Amygdala (tissue), 56 donors: ENCODE measurements at regions not wholly inside any gene's neighbourhood (a gene's known extent, or its start where the extent isn't known, plus 50 kb on each side); places are given as distances from the start of the nearest gene placed in this dataset.
"Not testable (repeated sequence)": the region's sequence is repeated elsewhere in the genome, so short reads cannot be mapped to it uniquely, and the experiment has no call there.

ENCODE experiments used
- DNase-seq, 56 donors: peaks; one replicate each; lab custom pipeline; 2025; lab: John Stamatoyannopoulos, UW

DNA sequence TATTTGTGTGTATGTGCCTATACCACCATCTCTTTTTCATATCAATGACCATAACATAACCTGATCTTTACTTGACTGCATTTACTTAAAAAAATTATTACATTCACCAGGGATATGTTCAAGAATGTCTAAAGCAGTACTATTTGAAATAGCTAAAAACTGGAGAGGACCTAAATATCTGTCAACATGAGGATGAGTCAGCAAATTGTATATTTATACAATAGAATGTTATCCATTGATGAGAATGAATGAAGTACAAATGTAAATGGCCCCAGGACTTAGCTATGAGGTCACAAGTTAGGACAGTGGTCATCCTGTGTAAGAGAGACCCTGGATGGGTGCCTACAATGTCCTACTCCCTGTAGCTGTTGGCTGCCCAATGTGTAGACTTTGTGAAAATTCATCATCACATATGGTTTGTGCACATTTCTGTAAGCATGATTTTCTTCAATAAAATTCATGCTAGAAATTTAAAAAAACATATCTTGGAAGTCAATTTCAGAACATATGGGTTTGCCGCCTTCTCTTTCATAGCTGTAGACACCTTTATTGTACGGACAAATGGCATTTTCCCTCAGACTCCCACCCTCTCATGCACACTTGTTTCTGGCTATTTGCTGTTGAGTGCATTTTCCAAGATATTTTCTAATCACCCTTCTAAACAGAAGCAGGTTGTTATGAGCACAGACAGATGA is 202.4 kb downstream of the CDH26 start:
- no peak for DNase-seq

DNA sequence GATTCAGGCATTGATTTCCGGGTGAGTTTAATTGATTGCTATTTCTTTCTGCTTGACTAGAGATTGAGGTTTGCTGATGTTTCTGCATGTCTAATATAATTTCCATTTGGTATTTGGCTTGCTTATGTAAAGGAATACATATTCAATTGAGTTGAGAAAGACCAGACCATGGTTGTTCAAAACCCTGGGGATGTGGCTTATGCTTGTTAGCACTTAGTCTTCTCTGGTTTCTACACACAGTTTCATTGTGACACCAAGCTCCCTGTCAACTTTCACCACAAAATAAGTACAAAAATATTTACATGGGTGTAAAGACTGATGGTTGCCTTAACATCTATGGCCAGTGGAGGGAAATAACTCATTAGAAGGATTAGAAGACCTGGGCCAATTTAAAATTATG is 209.6 kb downstream of the CDH26 start:
- DNase-seq = no peak

DNA sequence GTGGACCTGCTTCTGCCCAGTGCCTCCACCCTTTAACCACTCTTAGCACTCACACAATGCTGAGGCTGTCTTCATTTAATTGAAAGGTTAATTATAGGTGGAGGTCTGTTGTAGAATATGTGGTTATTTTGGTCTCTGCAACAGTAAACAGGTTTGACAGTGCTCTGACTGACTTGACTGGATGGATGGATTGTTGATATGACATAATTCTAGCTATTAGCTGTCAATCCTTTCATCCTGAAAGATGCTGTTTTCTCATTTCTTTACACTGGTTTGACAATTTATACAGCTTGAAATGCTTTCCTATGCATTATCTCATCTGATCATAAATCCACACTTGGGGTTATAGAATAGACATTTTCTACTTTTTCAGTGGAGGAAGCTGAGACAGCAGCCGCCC is 210.7 kb downstream of the CDH26 start:
- DNase-seq = no peak

GRCh38 chr20:60170116-60170515 is 211.9 kb downstream of the CDH26 start:
- DNase-seq = no peak

GRCh38 chr20:60171313-60171712 is 213.1 kb downstream of the CDH26 start:
- no peak for DNase-seq

GRCh38 chr20:60171738-60172137 is 213.5 kb downstream of the CDH26 start:
- DNase-seq = no peak

DNA sequence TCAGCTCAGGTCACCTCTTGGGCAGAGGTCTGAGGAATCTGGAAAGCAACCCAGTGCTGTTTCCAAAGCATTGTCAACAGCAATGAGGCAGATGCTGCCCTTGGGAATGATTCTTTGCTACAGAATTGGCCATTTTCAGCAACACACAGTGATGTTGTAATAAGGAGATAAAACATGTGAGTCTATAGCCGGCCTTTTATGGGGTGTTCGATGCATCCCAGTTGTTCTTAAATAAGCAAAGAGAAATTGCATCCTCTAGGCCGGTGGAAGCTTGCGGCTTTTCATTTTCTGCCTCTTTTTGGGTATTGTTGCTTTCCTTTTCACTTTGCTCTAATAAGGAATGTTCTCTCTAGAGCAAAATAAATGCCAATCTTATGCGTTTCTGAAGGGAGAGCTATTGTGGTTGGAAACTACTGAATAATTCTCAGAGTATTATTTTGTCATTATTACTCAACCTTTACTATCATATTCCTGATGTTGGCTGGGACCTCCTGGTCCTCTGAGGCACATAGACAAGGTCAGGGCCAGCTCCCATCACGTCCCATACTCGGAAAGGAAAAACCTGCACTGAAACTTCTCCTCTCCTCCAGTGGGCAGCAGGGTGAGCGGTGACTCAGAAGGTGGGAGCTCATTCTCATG is 214.2 kb downstream of the CDH26 start:
- DNase-seq = no peak

DNA sequence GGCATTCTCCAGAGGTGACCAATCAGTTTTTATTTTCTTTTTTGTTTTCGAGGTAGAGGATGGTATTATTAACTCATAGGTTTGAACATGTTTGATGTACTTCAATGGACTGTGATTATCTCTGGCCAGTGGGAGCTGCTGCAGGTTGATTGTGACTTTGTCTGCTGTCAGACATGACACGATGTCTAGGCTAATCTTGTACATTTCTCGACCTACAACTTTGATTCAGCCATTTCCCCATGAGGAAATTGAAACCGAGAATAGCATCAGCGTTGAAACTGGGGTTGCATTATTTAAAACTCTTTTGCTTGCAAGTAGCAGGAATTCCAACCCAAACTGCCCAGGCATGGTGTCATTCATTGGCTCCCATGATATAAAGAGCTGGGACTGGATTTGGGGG is 218.9 kb downstream of the CDH26 start:
- no peak for DNase-seq

GRCh38 chr20:60180986-60181385 is 222.8 kb downstream of the CDH26 start:
- DNase-seq = no peak

DNA sequence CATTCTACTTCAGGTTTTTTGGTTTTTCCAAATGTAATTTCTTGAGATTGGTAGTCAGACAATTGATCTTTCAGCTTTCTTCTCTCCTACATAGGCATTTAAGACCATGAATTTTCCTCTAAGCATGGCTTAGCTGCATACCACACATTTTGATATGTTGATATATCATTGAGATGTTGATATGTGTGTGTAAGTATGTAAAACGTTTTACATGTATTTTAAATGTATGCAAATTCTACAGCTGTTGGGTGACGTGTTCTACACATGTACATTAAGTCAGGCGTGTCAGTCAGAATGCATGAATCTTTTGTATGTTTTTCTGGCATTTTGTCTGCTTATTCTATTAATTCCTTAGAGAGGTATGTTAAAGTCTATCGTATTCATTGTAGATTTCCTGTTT is 228.2 kb downstream of the CDH26 start:
- no peak for DNase-seq

- DNase-seq = no peak
These were observed 229.5 kb downstream of the CDH26 start for GRCh38 chr20:60187683-60188082.

- no peak for DNase-seq
These were observed 232.8 kb downstream of the CDH26 start for GRCh38 chr20:60191014-60191413.

DNA sequence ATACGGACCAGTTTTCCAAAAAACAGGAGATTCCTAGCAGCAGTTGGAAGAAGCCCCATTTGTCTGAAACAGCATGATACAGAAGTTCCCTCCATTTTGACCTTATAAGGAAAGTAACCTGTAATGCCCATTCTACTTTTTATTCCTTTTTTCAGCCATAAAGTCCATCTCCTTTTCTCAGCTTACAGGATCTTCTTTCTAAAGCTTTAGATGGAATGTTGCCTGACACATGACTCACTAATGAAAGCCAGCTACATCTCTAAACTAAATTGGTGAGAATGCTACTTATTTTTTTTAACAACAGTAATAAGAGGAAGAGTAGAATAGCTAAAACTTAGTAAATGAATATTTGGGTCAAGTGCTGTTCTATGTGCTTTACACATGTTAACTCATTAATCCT is 234.1 kb downstream of the CDH26 start:
- no peak for DNase-seq

DNA sequence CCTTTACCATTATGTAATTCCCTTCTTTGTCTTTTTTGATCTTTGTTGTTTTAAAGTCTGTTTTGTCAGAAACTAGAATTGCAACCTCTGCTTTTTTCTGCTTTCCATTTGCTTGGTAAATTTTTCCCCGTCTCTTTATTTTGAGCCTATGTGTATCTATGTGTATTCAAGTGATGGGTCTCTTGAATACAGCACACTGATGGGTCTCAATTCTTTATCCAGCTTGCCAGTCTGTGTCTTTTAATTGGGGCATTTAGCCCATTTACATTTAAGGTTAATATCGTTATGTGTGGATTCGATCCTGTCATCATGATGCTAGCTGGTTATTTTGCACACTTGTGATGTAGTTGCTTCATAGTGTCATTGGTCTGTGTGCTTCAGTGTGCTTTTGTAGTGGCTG is 240.9 kb downstream of the CDH26 start:
- not testable (repeated sequence) for DNase-seq

- no peak for DNase-seq
These were observed 241.6 kb downstream of the CDH26 start for GRCh38 chr20:60199866-60200265.

DNA sequence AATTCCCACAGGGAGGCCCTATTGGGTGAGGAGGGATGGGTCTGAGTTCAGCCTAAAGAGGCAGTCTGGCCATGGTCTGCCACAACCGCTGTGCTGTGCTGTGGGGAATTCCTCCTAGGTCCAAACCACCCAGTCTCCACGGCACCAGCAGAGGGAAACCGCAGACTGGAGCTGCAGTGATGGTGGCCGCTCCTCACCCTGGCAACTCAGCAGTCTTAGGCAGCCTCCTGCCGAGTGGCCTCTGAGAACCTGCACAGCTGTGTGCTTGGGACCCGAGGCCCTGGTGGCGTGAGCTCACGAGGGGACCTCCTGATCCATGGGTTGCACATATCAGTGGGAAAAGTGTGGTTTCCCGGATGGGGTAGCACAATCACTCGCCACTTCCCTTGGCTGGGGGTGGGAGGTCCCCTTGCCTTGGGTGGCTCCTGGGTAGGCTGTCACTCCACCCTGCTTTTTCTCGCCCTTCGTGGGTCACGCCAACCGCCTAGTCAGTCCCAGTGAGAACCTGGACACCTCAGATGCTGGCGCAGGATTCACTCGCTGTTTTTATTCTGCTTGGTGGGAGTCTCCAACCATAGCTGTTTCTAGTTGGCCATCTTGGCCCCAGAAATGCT is 242.2 kb downstream of the CDH26 start:
- DNase-seq = no peak

DNA sequence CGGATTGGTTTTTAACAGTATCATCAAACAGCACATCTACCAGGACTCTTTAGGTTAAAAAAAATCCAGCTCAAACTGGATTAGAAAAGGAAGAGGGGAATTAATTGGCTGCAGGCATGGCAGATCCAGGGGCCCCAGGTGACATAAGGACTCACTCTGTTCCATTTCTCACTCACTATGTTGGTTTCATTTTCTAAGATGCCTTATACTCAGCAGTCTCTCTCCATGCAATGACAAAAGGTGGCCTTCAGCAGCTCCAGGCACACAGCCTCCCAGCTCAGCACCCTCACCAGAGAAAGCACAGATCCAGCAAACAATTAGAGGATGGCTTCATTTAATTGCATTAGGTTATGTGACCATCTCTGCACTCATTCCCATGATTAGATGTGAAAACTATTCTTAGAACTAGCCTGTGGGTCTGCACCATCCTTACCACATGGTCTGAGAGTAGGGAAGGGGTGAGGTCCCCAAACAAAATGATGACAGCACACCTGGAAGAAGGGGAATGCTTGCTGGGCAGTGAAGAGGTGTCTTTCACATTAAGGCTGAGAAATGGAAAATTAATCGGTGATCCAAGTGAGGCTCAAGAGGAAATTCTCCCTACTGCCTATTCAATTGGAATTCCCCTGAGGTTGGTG is 243.1 kb downstream of the CDH26 start:
- no peak for DNase-seq

GRCh38 chr20:60202046-60202445 is 243.8 kb downstream of the CDH26 start:
- DNase-seq = no peak

GRCh38 chr20:60203451-60203850 is 245.2 kb downstream of the CDH26 start:
- DNase-seq = no peak

DNA sequence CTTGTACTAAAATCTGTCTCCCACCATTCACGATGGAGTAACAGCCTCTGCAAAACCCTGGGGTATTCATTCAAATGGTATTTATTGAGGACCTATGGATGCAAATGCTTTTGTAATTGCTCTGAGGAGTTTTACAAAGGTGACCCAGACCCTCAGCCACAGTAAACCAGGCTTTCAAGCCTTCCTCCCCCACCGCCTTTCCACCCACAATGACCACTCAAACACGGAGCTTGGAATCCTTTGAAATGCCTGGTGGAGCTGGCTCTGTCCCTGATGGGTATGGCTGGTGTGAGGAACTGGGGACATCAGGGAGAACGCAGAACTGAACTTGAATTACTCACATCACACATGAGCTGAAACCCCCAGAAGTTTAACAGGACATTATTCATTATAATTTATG is 246.4 kb downstream of the CDH26 start:
- no peak for DNase-seq

GRCh38 chr20:60206259-60206658 is 248.0 kb downstream of the CDH26 start:
- no peak for DNase-seq

GRCh38 chr20:60209048-60209447 is 250.8 kb downstream of the CDH26 start:
- DNase-seq = no peak
